Mucosa of descending colon (tissue), 3 donors: ENCODE measurements at regions not wholly inside any gene's neighbourhood (a gene's known extent, or its start where the extent isn't known, plus 50 kb on each side); places are given as distances from the start of the nearest gene placed in this dataset.

Experiments used
- ATAC-seq: fragments of 200-7000 bp; cut with Tn5 transposase; one replicate; pipeline ENCODE4 v1.9.1; 2020; ENCODE audit warnings: mild to moderate bottlenecking, moderate library complexity
- DNase-seq, 3 donors: peaks; one replicate each; pipeline ENCODE4 v3.0.0-alpha.2; 2020
- H3K36me3 ChIP-seq: fragments of 200-600 bp; one replicate; pipeline ENCODE4 v1.8.0; 2021; ENCODE audit warnings: low read depth, mild to moderate bottlenecking
- H3K4me1 ChIP-seq: fragments of 200-600 bp; one replicate; pipeline ENCODE4 v1.8.0; 2021; ENCODE audit warnings: low read depth, mild to moderate bottlenecking
- H3K4me3 ChIP-seq: fragments of 200-600 bp; one replicate; pipeline ENCODE4 v1.8.0; 2021; ENCODE audit warnings: mild to moderate bottlenecking
- H3K9me3 ChIP-seq: fragments of 200-600 bp; one replicate; pipeline ENCODE4 v1.8.0; 2021; ENCODE audit warnings: mild to moderate bottlenecking
- intact Hi-C, 2 donors: fragments of 100-400 bp; cut with DNase I in 1 of 2; cut with micrococcal nuclease in 1 of 2; formaldehyde crosslinking; loops; one replicate each; pipeline versions ENCODE4 v1.11.0 to v1.11.1; 2022; cut with DNase I, micrococcal nuclease
- TF ChIP-seq, protein P1 (sequence below): fragments of 200-600 bp; IDR thresholded peaks from one replicate; pipeline ENCODE4 v1.8.0; 2022; ENCODE audit warnings: antibody characterized with exemption, mild to moderate bottlenecking
- donor health status: DM: no; HTN: no; CAD: no; lungs with moderate emphysema.
- donor health status: DM: no; HTN: no; CAD: no.
- donor health status: DM: no; HTN: yes; CAD: no.

DNA sequence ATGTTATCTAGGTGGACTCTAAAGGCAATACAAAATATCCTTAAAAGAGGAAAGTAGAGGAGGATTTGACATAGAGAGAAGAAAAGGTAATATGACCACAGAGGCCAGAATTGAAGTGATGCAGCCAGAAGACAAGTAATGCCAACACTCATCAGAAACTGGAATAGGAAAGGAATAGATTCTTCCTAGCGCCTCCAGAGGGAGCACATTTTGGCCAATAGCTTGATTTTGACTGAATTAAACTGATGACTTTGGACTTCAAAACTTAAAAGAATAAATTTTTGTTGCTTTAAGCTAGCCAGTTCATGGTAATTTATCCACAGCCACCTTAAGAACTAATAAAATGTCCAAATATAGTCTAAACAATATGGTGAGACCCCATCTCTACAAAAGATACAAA, 1921.9 kb downstream of the OLFM4 start:
- H3K9me3 ChIP-seq, result peaks cover 35% of the 10 kb centered on the region
- intact Hi-C loops, result no loop called here
- DNase-seq, result no peak
- H3K4me3 ChIP-seq, result no peak overlapping the region
- TF ChIP-seq, protein P1, sequence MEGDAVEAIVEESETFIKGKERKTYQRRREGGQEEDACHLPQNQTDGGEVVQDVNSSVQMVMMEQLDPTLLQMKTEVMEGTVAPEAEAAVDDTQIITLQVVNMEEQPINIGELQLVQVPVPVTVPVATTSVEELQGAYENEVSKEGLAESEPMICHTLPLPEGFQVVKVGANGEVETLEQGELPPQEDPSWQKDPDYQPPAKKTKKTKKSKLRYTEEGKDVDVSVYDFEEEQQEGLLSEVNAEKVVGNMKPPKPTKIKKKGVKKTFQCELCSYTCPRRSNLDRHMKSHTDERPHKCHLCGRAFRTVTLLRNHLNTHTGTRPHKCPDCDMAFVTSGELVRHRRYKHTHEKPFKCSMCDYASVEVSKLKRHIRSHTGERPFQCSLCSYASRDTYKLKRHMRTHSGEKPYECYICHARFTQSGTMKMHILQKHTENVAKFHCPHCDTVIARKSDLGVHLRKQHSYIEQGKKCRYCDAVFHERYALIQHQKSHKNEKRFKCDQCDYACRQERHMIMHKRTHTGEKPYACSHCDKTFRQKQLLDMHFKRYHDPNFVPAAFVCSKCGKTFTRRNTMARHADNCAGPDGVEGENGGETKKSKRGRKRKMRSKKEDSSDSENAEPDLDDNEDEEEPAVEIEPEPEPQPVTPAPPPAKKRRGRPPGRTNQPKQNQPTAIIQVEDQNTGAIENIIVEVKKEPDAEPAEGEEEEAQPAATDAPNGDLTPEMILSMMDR, result no peak
- H3K36me3 ChIP-seq, result no peaks in the 10 kb centered on the region
- ATAC-seq, result no peak
- H3K4me1 ChIP-seq, result no peaks in the 10 kb centered on the region

DNA sequence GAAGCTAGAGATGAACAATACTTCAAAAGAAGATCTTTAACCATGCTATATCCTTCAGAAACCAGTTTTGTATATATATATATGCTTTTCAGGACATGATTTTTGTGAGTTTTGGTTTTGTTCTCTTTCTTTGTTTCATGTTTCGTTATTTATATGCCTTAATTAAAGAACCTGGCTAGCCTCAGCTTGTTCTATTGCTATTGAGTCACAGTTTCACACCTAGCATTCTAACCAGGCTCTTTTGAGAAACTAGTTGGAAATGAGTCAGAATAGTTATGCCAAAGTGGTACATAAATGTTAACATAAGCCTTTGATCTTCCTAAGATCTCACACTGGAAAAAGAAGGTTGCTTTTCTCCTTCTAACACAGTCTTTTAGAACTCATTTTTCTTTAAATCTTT, 1925.2 kb downstream of the OLFM4 start:
- intact Hi-C loops, result no loop called here
- DNase-seq (no peak), ATAC-seq (no peak)
- Histone ChIP-seq H3K36me3 (no peaks in the 10 kb centered on the region), H3K4me1 (no peaks in the 10 kb centered on the region), H3K9me3 (peaks cover 18% of the 10 kb centered on the region), H3K4me3 (no peak overlapping the region)
- TF ChIP-seq, protein P1, result no peak

DNA sequence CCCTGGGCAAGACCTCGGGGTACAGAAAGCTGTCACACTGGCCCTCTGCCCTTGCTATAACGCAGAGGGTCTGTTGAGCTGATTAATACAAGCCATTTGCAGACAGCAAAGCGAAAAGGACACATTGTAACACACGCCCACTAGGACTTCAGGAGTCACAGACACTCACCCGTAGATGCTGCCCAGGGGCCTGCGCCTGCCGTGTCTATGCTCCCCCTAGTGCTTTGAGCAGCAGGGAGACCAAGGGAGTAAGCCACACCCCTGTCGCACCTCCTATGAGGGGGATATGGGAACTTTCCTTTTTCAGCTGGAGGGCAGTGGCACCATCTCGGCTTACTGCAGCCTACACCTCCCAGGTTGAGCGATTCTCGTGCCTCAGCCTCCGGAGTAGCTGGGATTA, 1930.2 kb downstream of the OLFM4 start:
- Histone ChIP-seq H3K36me3 (no peaks in the 10 kb centered on the region), H3K9me3 (peaks cover 46% of the 10 kb centered on the region), H3K4me3 (no peak overlapping the region), H3K4me1 (no peaks in the 10 kb centered on the region)
- TF ChIP-seq, protein P1, result no peak
- intact Hi-C loops, result no loop called here
- no peak for DNase-seq
- no peak for ATAC-seq

DNA sequence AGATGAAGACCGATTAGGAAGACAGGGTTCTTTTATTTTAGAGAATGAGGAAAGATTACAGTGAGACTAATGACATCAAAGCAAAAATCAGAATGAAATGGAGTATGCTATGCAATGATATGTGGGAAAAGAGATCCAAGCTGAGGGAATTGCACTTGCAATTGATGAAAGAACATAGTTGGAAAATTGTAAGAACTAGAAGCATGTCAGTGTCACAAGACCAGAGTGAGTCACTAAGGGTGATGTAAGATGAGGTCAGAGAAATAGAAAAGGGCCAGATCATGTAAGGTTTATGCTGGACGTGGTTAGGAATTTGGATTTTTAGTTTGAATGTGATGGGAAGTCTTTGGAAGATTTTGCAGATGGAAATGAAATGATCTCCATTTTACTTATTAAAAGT, 1937.3 kb downstream of the OLFM4 start:
- TF ChIP-seq, protein P1, result no peak
- Histone ChIP-seq H3K4me3 (no peak overlapping the region), H3K9me3 (peaks cover 27% of the 10 kb centered on the region), H3K4me1 (no peaks in the 10 kb centered on the region), H3K36me3 (no peaks in the 10 kb centered on the region)
- no peak for DNase-seq
- intact Hi-C loops, result no loop called here
- ATAC-seq, result no peak

DNA sequence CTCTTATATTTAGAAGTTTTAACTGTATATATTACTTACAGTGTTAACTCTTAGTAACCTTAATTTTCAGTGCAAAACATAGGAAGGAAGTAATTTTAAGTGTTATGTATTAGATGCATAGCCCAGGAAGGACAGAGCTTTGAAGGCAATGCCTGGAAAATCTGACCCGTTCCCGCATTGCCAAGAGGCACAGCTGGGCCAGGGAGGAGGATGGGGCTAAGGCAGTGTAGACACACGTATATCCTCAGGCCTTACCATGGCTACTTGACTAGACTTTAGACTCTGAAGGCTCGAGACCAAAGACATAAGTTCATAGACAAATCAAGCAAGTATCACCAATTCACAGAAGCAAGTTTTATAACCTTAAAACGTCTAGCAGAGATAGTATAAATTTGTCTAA, 1944.2 kb downstream of the OLFM4 start:
- Histone ChIP-seq H3K4me3 (no peak overlapping the region), H3K36me3 (no peaks in the 10 kb centered on the region), H3K9me3 (peaks cover 34% of the 10 kb centered on the region), H3K4me1 (no peaks in the 10 kb centered on the region)
- DNase-seq (no peak), ATAC-seq (no peak)
- intact Hi-C loops, result no loop called here
- TF ChIP-seq, protein P1, result no peak

DNA sequence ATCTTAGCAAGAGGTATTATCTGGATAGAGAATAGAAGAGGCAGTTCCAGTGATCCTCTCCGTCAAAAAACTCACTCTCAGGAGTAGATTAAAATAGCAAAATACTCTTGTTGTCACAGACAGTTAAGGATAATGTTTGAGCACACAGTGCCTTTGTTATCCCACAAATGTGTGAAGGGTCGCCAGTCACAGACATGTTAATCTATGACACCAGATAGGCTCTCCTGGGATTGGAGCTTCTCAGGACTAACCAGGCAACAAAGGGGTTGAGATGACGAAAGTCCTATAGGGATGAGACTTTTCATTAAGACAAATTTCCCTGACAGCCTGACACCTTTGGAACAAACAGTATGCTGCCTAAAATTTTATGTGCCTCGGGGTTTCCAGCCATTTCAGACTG, 1947.1 kb downstream of the OLFM4 start:
- DNase-seq, result no peak
- no peak for ATAC-seq
- H3K4me3 ChIP-seq, result no peak overlapping the region
- TF ChIP-seq, protein P1, result no peak
- H3K4me1 ChIP-seq, result no peaks in the 10 kb centered on the region
- intact Hi-C loops, result no loop called here
- no peaks in the 10 kb centered on the region for H3K36me3 ChIP-seq
- peaks cover 29% of the 10 kb centered on the region for H3K9me3 ChIP-seq
